Daoy (cell line): ENCODE measurements at regions not wholly inside any gene's neighbourhood (a gene's known extent, or its start where the extent isn't known, plus 50 kb on each side); places are given as distances from the start of the nearest gene placed in this dataset.
A peak's percentile ranks its signal among the peaks of the same experiment; 100 is the strongest.
"Not testable (repeated sequence)": the region's sequence is repeated elsewhere in the genome, so short reads cannot be mapped to it uniquely, and the experiment has no call there.

Experiments
- DNase-seq: peaks from one replicate; pipeline ENCODE4 v3.0.0-alpha.2; 2015; ENCODE audit warnings: low read depth

GRCh38 chr2:200101922-200102321 is 146.5 kb downstream of the MAIP1 start:
- DNase-seq = no peak

- no peak for DNase-seq
Observed at GRCh38 chr2:200102971-200103370, 147.6 kb downstream of the MAIP1 start.

- peak; percentile 51 for DNase-seq
Observed at GRCh38 chr2:200104015-200104414, 148.6 kb downstream of the MAIP1 start.

- DNase-seq = no peak
Observed at GRCh38 chr2:200107514-200108217, 152.3 kb downstream of the MAIP1 start.

- no peak for DNase-seq
Observed at GRCh38 chr2:200109421-200109820, 154.0 kb downstream of the MAIP1 start.

GRCh38 chr2:200110381-200110780 is 155.0 kb downstream of the MAIP1 start:
- no peak for DNase-seq

- not testable (repeated sequence) for DNase-seq
Observed at GRCh38 chr2:200113016-200113799, 157.8 kb downstream of the MAIP1 start.

GRCh38 chr2:200119236-200119635 is 163.9 kb downstream of the MAIP1 start:
- DNase-seq = no peak

- no peak for DNase-seq
Observed at GRCh38 chr2:200121931-200122330, 166.5 kb downstream of the MAIP1 start.

GRCh38 chr2:200122683-200123082 is 167.3 kb downstream of the MAIP1 start:
- no peak for DNase-seq

GRCh38 chr2:200124665-200125368 is 169.4 kb downstream of the MAIP1 start:
- not testable (repeated sequence) for DNase-seq

GRCh38 chr2:200125444-200126284 is 170.3 kb downstream of the MAIP1 start:
- no peak for DNase-seq

- DNase-seq = not testable (repeated sequence)
Observed at GRCh38 chr2:200126285-200126670, 170.9 kb downstream of the MAIP1 start.

- not testable (repeated sequence) for DNase-seq
Observed at GRCh38 chr2:200126680-200127079, 171.3 kb downstream of the MAIP1 start.

GRCh38 chr2:200127848-200128247 is 172.5 kb downstream of the MAIP1 start:
- no peak for DNase-seq

GRCh38 chr2:200128296-200128695 is 172.9 kb downstream of the MAIP1 start:
- no peak for DNase-seq

GRCh38 chr2:200129721-200130462 is 174.5 kb downstream of the MAIP1 start:
- no peak for DNase-seq

GRCh38 chr2:200130762-200131166 is 175.4 kb downstream of the MAIP1 start:
- peak; percentile 66 for DNase-seq

- no peak for DNase-seq
Observed at GRCh38 chr2:200131307-200131706, 175.2 kb upstream of the SPATS2L start.

- no peak for DNase-seq
Observed at GRCh38 chr2:200135082-200135481, 171.4 kb upstream of the SPATS2L start.

GRCh38 chr2:200136655-200137054 is 169.8 kb upstream of the SPATS2L start:
- no peak for DNase-seq
